ENCODE measurements at regions not wholly inside any gene's neighbourhood (a gene's known extent, or its start where the extent isn't known, plus 50 kb on each side); places are given as distances from the start of the nearest gene placed in this dataset.

DNA sequence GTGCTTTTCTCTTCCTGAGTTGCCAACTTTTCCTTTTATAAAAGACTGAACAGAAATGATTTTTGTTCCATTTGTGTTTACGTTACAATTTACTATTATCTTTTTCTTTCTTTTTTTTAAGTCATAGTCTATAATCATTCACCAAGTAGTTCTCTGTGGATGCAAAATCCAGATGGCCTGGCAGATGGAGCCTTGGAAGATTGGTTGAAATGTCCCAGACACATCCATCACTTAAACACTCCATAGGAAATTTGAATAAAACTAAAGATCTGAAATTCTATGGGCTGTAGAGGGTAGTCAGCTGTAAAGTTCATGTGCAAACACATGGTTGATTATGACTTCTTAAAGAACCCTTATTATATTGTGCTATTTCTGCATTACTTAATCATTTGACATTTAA, 164.8 kb upstream of the DOCK10 start (continued):
- TF ChIP-seq, protein P1, sequence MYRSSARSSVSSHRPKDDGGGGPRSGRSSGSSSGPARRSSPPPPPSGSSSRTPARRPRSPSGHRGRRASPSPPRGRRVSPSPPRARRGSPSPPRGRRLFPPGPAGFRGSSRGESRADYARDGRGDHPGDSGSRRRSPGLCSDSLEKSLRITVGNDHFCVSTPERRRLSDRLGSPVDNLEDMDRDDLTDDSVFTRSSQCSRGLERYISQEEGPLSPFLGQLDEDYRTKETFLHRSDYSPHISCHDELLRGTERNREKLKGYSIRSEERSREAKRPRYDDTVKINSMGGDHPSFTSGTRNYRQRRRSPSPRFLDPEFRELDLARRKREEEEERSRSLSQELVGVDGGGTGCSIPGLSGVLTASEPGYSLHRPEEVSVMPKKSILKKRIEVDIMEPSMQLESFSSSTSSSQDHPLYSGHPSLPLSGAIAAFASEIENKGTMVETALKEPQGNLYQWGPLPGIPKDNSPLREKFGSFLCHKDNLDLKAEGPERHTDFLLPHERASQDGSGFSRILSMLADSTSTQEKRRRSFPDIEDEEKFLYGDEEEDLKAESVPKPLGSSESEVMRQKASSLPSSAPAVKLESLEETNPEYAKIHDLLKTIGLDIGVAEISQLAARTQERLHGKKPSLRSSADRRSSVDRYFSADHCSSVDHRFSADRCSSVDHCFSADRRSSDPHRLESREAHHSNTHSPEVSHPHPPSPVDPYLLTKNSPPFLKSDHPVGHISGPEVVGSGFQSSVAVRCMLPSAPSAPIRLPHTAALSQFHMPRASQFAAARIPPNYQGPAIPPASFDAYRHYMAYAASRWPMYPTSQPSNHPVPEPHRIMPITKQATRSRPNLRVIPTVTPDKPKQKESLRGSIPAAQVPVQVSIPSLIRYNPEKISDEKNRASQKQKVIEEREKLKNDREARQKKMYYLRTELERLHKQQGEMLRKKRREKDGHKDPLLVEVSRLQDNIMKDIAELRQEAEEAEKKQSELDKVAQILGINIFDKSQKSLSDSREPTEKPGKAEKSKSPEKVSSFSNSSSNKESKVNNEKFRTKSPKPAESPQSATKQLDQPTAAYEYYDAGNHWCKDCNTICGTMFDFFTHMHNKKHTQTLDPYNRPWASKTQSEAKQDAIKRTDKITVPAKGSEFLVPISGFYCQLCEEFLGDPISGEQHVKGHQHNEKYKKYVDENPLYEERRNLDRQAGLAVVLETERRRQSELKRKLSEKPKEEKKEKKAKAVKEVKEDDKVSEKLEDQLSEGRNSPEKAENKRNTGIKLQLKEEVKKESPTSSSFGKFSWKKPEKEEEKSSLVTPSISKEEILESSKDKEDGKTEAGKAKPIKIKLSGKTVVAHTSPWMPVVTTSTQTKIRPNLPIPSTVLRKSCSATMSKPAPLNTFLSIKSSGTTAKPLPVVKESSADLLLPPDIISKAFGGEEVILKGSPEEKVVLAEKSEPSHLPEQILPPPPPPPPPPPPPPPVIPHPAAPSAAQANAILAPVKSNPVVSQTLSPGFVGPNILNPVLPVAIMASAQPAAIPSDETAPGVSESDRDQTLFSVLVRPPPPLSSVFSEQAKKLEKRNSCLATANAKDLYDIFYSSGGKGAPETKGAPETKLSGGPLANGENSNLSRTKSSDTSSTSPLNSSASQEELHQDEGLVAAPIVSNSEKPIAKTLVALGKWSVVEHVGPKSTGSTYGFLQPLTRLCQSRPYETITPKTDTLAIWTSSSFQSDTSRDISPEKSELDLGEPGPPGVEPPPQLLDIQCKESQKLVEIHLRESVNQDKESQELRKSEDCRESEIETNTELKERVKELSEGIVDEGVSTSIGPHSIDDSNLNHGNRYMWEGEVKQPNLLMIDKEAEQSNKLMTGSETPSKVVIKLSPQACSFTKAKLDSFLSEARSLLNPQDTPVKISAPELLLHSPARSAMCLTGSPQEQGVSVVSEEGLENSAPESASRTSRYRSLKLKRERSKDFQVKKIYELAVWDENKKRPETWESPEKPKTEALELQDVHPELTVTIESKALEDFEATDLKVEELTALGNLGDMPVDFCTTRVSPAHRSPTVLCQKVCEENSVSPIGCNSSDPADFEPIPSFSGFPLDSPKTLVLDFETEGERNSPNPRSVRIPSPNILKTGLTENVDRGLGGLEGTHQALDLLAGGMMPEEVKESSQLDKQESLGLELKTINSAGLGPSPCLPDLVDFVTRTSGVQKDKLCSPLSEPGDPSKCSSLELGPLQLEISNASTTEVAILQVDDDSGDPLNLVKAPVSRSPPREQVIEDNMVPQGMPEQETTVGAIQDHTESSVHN (CRISPR knock-in tag; IDR thresholded peaks at IDR 0.05) = no peak
- TF ChIP-seq, protein P2, sequence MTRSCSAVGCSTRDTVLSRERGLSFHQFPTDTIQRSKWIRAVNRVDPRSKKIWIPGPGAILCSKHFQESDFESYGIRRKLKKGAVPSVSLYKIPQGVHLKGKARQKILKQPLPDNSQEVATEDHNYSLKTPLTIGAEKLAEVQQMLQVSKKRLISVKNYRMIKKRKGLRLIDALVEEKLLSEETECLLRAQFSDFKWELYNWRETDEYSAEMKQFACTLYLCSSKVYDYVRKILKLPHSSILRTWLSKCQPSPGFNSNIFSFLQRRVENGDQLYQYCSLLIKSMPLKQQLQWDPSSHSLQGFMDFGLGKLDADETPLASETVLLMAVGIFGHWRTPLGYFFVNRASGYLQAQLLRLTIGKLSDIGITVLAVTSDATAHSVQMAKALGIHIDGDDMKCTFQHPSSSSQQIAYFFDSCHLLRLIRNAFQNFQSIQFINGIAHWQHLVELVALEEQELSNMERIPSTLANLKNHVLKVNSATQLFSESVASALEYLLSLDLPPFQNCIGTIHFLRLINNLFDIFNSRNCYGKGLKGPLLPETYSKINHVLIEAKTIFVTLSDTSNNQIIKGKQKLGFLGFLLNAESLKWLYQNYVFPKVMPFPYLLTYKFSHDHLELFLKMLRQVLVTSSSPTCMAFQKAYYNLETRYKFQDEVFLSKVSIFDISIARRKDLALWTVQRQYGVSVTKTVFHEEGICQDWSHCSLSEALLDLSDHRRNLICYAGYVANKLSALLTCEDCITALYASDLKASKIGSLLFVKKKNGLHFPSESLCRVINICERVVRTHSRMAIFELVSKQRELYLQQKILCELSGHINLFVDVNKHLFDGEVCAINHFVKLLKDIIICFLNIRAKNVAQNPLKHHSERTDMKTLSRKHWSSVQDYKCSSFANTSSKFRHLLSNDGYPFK (CRISPR knock-in tag; IDR thresholded peaks at IDR 0.05; ENCODE audit: borderline replicate concordance) = no peak
- TF ChIP-seq, protein P3, sequence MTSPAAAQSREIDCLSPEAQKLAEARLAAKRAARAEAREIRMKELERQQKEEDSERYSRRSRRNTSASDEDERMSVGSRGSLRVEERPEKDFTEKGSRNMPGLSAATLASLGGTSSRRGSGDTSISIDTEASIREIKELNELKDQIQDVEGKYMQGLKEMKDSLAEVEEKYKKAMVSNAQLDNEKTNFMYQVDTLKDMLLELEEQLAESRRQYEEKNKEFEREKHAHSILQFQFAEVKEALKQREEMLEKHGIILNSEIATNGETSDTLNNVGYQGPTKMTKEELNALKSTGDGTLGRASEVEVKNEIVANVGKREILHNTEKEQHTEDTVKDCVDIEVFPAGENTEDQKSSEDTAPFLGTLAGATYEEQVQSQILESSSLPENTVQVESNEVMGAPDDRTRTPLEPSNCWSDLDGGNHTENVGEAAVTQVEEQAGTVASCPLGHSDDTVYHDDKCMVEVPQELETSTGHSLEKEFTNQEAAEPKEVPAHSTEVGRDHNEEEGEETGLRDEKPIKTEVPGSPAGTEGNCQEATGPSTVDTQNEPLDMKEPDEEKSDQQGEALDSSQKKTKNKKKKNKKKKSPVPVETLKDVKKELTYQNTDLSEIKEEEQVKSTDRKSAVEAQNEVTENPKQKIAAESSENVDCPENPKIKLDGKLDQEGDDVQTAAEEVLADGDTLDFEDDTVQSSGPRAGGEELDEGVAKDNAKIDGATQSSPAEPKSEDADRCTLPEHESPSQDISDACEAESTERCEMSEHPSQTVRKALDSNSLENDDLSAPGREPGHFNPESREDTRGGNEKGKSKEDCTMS (CRISPR knock-in tag; conservative IDR thresholded peaks at IDR 0.05) = no peak
- TF ChIP-seq JDP2 (CRISPR knock-in tag; IDR thresholded peaks at IDR 0.05; ENCODE audit: borderline replicate concordance) (no peak), ZNF737 (CRISPR knock-in tag; IDR thresholded peaks at IDR 0.05; ENCODE audit: borderline replicate concordance) (no peak)
